HG03045 (cell line): ENCODE measurements at regions not wholly inside any gene's neighbourhood (a gene's known extent, or its start where the extent isn't known, plus 50 kb on each side); places are given as distances from the start of the nearest gene placed in this dataset.

Experiments
- ATAC-seq: cut with Tn5 transposase; IDR thresholded peaks from one replicate; pipeline ENCODE4 v1.9.1; 2021; ENCODE audit warnings: mild to moderate bottlenecking, moderate library complexity; ENCODE audit not compliant: unreplicated experiment

DNA sequence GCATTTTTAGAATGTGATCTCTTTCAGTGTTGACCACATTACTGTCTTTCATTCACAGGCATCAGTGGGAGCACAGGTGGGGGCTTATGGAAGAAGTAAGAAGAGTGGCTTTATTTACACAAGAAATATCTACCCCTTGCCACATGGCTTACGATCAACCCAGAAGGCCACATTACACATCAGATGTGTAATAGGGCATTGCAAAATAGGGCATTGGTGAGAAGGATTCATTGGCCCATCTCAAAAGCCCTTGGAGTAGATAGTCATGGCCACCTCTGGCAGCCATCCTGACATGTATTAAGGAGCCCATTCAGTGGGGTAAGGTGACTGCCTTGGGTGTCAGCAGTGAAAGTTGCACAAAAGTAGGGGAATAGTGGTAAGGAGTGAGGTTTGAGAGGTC is 97.5 kb downstream of the MAFB start:
- ATAC-seq: no peak

DNA sequence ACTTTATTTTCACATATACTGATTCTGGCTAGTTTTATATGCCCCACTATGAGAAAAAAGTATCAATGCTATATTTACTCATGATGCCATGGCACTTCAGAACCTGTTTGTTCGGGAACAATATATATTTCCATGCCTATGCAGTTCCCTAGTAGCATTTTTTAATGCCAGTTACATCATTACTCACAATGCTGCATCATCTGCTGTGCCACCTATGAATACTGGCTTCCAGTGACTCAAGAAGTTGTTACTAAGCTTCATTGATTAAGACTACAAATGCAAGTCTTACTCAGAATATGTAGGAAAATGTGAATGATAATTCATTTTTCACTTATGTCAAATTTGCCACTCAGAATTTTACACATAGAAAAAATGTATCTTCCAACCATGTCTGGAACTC is 97.9 kb downstream of the MAFB start:
- ATAC-seq: no peak

- ATAC-seq: no peak
These were observed 99.5 kb downstream of the MAFB start for GRCh38 chr20:40589581-40589980.

- ATAC-seq: no peak
These were observed 100.1 kb downstream of the MAFB start for GRCh38 chr20:40588891-40589290.

DNA sequence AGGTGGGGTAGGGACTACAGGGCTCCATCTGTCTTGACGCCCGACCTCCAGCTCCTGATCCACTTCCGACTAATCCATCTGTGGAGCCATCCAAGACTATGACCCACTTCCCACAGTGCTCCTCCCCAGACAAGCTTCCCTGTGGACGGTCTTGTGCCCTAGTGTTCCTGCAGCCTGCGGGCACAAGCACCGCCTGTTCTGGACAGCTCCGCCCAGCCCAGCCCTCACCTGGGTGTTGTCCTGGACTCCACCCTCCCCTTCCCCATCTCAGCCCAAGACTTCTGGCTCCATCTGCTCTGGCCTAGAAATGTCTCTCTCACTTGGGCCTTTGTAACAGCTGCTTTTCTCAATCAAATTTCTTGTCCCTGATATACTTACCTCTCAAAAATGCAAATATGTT is 102.0 kb downstream of the MAFB start:
- ATAC-seq: no peak

- ATAC-seq: no peak
These were observed 104.8 kb downstream of the MAFB start for GRCh38 chr20:40584130-40584809.

GRCh38 chr20:40583636-40584035 is 105.4 kb downstream of the MAFB start:
- no peak for ATAC-seq

GRCh38 chr20:40583205-40583604 is 105.8 kb downstream of the MAFB start:
- ATAC-seq: no peak

DNA sequence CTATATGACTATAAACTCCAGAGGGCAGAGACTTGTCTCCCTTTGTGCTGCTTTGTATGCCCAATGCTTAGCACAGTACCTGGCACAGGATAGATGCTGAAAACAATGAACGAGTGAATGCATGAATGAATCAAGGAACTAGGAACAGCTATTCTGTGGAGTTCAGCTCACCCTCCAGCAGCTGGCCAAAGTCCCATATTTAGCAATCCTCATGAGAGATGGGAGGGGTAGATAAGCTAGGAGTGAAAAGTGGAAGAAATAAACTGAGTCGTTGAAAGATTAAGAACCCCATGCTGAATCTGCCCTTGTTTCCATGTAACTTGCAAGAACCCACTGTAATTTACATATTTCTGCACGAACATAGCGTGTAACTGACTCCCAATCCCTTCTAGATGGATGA is 106.5 kb downstream of the MAFB start:
- no peak for ATAC-seq

- no peak for ATAC-seq
These were observed 109.3 kb downstream of the MAFB start for GRCh38 chr20:40579701-40580100.

DNA sequence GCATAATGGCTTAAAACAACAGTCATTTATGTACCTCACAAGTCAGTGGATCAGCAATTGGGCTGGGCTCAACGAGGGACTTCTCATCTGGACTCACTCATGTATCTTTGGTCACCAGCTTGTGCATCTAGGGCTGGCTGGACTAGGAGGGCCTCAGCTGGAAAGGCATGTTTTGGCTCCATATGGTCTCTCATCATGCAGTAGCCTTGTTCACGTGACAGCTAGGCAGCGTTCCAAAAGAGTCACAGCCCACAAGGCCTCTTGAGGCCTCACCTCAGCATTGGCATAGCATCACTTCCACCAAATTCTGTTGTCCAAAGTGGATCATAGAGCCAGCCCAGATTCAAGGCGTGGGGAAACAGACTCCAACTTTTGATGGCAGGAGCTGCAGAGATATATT is 110.1 kb downstream of the MAFB start:
- ATAC-seq: no peak

GRCh38 chr20:40575851-40576250 is 113.2 kb downstream of the MAFB start:
- ATAC-seq: no peak

DNA sequence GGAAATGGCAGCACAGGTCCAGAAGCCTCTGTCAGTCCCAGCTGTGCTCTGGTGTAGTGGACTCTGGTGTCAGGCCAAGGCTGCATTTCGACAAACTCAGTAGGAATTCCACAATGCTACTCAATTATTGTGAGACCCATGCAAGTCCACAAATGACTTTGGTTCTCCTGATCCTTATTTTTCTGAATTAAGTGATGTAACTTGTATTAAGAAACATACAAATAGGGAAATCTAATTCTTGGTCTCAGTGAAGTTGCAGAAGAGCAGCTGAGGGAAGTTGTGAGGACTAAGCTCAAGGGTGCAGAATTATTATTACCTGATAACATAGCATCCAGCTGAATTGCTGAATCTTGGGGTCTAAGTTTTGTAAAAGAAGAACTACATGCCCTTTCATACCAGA is 116.8 kb downstream of the MAFB start:
- ATAC-seq: no peak

DNA sequence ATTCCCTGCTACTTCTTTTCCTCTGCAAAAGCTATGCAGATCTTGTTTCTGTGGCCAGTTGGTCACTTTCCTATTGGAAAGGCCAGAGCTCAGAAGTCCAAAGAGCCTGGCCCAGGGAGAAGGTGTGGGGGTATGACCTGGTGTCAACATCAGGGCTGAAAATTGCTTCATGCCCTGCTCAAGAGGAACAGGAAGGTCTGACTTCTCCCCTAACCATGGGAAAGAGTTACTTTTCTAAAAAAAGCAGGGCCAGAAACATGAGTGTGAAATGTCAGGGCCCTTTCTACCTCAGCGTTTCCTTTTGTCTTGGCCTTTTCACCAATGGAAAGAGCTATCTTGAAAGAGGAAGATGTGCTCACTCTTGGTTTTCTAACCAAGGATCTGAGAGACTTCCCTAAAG is 117.4 kb downstream of the MAFB start:
- no peak for ATAC-seq

GRCh38 chr20:40568200-40568599 is 120.8 kb downstream of the MAFB start:
- no peak for ATAC-seq

GRCh38 chr20:40565682-40566040 is 123.4 kb downstream of the MAFB start:
- ATAC-seq: no peak

DNA sequence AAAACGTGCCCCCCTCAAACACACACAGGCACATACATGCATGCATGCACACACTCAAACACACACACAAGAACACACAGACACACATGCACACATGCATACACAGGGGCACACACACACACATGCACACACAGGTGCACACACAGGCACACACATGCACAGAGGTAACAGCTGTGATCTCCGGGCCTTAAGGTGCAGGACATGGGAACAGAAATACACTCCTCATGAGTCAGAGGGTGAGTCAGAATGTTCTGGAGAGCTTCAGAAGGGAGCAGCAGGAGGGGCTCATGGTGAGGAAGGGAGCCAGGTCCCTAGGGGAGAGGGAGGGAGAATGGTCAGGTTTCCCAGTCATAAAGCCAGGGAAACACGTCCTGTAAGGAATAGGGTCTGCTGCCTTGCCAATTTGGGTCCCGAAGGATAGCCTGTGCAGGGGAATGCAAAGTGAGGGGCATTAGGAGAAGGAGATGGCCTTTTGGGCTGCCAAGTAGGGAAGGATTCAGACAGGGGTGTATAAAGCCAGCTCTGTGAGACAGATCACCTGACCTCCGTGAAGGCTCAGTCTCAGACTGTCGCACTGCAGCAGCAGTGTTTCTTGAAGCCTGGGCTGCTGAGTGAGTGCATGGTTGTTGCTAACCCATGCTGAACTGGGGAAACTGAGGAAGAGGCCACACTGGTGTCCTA is 123.9 kb downstream of the MAFB start:
- ATAC-seq: no peak

DNA sequence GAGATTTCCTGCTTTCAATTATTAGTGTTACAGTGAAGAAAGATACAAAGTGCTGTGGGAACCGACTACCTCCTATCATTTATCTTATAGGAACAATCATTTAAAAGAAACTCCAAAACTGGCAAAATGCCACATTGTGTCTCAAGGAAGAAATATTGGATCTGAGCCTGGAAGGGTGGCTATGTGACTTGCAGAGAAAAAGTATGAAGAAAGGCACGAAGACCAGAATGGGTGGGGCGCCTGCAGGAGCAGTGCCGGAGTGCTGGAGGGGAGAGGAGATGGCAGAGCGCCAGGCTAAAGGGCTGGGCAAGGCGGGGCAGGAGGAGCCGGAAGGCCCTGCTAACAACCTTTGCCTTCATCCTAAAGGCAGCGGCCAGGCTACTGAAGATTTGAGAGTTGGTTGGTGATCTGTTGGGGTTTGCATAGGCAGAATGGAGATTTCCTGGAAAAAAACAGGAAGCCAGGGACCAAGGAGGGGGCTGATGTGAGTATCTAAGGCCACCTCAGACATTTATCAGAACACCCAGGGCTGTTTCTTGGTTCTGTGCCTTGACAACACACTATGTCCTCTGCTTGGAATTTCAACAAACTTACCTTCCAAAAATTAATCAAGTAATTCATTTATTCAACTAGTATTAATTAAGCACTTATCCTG is 125.6 kb downstream of the MAFB start:
- ATAC-seq: no peak

GRCh38 chr20:40562031-40562430 is 127.0 kb downstream of the MAFB start:
- no peak for ATAC-seq

DNA sequence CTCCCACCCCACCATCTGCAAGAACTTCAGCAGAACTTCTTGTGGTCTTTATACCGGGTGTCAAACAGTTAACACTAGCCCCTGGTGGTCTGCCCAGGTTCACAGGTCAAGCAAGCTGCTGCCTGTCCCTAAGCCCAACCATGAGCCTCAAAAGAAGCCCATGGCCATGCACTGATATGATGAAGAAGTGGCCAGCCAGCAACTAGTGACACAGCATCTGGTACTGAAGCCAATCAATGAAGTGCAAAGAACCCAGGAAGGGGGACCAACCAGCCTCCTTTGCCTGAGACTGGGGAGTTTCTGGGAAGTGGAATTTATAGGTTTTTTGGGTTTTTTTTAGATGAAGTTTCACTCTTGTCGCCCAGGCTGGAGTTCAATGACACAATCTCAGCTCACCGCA is 127.8 kb downstream of the MAFB start:
- no peak for ATAC-seq

GRCh38 chr20:40558212-40558611 is 130.8 kb downstream of the MAFB start:
- no peak for ATAC-seq

- no peak for ATAC-seq
These were observed 137.9 kb downstream of the MAFB start for GRCh38 chr20:40551125-40551530.
